B cell (primary cell): ENCODE measurements at regions not wholly inside any gene's neighbourhood (a gene's known extent, or its start where the extent isn't known, plus 50 kb on each side); places are given as distances from the start of the nearest gene placed in this dataset.
"Not testable (repeated sequence)": the region's sequence is repeated elsewhere in the genome, so short reads cannot be mapped to it uniquely, and the experiment has no call there.

Source experiments
- EZH2 ChIP-seq: IDR thresholded peaks from 2 replicates; pipeline ENCODE4 v1.6.1; 2012; ENCODE audit warnings: borderline replicate concordance, low read depth, mild to moderate bottlenecking, moderate library complexity, low read length; ENCODE audit not compliant: insufficient read depth, poor library complexity, severe bottlenecking
- TF ChIP-seq, protein P1 (sequence below): fragments of 200-600 bp; IDR thresholded peaks from one replicate; pipeline ENCODE4 v1.8.0; 2022; ENCODE audit warnings: antibody characterized with exemption, mild to moderate bottlenecking

DNA sequence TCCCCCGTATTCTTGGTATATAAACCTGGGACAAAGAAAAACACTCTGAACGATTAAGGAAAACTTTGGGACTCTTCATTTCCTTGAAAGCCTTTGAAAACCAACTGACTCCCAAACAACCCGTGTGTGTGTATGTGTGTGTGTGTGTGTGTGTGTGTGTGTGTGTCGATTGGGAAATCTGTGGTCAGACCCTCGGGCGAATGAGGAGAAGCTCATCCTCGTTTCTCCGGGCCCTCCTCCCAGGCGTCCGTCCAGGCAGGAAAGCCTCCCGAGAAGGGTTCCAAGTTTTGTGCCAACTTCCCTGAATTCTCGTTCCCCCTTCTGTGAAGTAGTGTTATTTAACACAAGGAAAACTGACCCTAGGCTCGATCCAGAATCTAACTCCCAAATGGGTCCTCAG, 4411.6 kb upstream of the TPTE start:
- TF ChIP-seq, protein P1, sequence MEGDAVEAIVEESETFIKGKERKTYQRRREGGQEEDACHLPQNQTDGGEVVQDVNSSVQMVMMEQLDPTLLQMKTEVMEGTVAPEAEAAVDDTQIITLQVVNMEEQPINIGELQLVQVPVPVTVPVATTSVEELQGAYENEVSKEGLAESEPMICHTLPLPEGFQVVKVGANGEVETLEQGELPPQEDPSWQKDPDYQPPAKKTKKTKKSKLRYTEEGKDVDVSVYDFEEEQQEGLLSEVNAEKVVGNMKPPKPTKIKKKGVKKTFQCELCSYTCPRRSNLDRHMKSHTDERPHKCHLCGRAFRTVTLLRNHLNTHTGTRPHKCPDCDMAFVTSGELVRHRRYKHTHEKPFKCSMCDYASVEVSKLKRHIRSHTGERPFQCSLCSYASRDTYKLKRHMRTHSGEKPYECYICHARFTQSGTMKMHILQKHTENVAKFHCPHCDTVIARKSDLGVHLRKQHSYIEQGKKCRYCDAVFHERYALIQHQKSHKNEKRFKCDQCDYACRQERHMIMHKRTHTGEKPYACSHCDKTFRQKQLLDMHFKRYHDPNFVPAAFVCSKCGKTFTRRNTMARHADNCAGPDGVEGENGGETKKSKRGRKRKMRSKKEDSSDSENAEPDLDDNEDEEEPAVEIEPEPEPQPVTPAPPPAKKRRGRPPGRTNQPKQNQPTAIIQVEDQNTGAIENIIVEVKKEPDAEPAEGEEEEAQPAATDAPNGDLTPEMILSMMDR, result not testable (repeated sequence)
- TF ChIP-seq EZH2, result not testable (repeated sequence)
